GM19452 (cell line): ENCODE measurements at regions not wholly inside any gene's neighbourhood (a gene's known extent, or its start where the extent isn't known, plus 50 kb on each side); places are given as distances from the start of the nearest gene placed in this dataset.

Source experiments
- ATAC-seq: cut with Tn5 transposase; IDR thresholded peaks from one replicate; pipeline ENCODE4 v1.9.1; 2021; ENCODE audit not compliant: unreplicated experiment

GRCh38 chr2:71799013-71799575 lies 345.7 kb downstream of the DYSF start:
- no peak for ATAC-seq

DNA sequence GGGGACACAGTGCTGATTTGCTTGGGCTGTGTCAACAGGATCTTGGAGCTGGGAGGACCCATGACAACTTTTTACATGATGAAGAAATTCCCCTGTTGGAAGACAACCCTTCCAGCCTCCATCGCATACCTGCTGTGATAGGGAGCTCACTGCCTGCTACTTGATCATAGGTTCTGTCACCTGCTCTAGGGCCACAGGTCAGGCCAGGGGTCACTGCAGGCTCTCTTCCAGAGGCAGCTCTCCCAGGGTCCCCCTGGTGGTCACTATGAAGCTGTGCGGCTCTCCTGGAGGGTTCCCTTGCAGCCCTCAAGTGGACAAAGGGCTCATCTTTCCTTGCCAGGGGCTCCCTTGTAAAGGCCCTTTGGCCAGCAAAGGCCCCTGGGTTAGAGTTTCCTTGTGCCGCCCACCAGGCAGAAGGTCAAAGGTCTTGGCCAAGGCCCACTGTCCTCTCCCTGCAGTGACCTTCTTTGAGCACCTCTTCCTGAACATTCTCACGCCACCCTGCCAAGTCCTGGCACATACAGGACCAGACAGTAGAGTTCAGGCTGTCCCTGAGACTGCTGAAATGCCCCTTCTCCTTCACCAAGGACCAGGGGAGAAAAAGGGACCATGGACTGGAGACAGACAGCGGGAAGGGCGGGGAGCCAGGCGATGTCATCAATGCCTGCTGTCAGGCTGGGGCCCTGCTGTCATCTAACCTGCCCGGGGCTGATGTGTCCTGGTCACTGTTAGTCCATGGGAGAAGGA lies 345.1 kb downstream of the DYSF start:
- no peak for ATAC-seq

GRCh38 chr2:71797035-71797810 lies 343.9 kb downstream of the DYSF start:
- no peak for ATAC-seq

GRCh38 chr2:71796174-71796593 lies 342.8 kb downstream of the DYSF start:
- no peak for ATAC-seq

DNA sequence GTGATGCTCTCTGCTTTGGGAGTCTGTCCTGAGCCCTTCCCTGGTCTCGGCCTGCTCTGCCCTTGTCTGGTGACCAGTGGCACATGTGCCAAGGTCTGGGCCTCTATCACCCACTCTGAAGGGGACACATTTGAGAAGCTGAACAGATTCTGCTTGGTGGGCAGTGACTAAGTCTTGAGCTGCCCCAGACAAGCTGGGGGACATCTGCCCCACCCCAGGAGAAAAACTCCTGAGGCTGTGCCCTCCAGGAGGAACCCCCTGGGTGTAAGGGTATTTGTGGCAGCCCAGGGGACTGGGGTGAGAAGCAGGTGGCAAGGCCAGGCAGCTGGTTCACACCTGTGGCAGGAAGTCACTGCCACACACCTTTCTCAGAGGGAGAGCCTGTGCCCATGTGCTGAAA lies 342.1 kb downstream of the DYSF start:
- no peak for ATAC-seq

- ATAC-seq: no peak
Observed at GRCh38 chr2:71794611-71795010, 341.2 kb downstream of the DYSF start.

DNA sequence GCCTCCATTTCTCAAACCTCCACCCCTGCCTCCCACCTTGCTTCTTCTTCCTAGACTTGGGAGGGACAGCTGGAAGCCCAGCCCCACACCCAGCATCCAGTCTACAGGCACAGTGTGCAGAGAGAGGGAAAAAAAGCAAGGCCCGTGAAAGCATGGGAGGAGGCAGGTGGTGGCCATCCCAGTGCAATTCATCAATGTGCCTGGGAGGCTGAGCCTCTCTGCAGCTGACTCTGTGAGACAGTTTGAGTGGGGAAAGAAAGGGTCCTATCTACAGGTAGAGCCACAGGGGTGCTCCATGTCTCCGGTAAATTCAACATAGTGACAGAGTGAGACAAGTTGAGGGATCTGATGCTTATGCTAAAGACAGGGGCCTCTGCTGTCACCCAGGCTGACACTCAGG lies 340.6 kb downstream of the DYSF start:
- ATAC-seq: no peak

DNA sequence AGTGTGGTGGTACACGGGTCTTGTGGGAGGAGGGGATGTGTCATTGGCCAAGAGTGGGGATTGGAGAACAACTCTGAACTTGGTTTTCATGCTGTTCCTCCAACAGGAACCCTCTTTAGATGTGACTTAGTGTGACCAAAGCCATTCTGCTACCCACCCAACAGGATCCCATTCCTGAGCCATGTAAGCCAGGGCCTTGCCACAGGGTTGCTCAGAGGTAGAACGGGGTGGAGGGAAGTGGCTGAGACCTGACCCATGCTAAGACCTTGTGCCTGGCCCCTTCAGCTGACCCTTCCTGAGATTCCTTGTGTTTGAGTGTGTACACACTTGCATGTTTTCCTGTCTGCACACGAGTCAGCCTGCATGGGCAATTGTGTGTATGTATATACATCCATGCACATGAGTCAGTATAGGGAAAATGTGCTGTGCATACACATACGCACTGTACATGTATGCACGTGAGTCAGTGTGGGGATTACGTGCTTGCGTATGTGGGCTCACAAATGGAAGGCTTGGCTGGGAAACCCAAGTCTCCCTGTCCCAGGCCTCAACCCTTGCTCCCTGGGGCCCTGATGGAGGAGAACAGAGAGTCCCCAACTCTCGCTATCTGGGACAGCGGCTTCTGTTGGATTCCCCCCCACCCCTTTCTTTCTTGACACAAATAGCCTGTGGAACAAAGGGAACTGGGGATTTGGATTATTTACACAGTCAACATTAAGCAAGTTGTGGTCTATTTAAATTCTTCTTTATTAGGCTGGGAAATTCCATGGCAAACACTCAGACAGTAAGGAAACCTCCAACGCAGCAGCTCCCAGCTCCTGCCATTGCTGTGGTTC lies 339.8 kb downstream of the DYSF start:
- ATAC-seq: no peak

- no peak for ATAC-seq
Observed at GRCh38 chr2:71791501-71792135, 338.3 kb downstream of the DYSF start.

GRCh38 chr2:71791061-71791450 lies 337.7 kb downstream of the DYSF start:
- ATAC-seq: no peak

GRCh38 chr2:71790226-71791060 lies 337.1 kb downstream of the DYSF start:
- ATAC-seq: no peak

- ATAC-seq: no peak
Observed at GRCh38 chr2:71789556-71790204, 336.3 kb downstream of the DYSF start.

- ATAC-seq: no peak
Observed at GRCh38 chr2:71788601-71789240, 335.4 kb downstream of the DYSF start.

- ATAC-seq: no peak
Observed at GRCh38 chr2:71788186-71788525, 334.8 kb downstream of the DYSF start.

DNA sequence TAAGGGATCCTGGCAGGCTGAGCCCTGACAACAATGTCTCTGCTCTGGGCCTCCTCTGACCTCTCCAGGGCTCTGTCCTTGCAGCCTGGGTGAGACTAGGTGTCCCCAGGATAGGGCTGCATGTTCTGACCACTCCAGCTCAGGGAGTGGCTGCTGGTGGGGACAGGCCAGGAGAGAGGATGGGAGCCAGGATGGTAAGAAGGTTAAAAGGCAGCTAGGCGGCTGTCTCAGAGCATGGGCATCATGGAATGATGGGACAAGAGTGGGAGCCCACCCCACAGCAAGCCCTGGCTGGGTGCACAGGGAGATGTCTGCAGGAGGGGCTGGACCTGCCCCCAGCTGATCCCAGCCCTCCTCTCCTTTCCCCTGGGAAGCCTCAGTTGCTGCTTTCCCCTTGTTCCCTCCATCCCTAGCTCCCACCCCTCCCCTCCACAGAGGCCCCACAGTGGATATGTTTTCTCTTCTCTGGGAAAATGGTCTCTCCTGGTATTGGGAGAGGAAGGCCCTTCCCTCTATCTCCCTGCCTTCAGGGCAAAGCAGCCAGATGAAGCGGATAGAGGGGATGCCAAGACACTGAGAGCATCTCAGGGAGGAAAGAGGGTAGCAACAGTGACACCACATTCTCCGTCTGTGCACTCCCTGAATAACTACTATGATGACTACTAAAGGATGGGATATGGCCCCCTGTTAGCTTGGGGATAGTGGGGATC lies 334.3 kb downstream of the DYSF start:
- ATAC-seq: no peak

DNA sequence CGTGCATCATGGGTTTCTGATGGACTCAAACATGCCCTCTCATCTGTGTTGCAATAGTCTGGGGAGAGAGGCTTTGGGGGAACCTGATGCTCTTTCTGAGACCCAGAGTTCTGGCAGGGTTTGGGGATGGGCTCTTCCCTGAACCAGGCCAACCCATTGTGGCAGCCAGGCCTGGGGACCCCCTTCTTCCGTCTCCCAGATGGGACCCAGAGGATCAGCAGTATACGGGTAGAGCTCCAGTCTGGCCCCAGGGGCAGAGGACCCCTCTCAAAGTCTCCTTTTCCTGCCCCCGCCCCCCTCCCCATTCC lies 333.7 kb downstream of the DYSF start:
- ATAC-seq: no peak

DNA sequence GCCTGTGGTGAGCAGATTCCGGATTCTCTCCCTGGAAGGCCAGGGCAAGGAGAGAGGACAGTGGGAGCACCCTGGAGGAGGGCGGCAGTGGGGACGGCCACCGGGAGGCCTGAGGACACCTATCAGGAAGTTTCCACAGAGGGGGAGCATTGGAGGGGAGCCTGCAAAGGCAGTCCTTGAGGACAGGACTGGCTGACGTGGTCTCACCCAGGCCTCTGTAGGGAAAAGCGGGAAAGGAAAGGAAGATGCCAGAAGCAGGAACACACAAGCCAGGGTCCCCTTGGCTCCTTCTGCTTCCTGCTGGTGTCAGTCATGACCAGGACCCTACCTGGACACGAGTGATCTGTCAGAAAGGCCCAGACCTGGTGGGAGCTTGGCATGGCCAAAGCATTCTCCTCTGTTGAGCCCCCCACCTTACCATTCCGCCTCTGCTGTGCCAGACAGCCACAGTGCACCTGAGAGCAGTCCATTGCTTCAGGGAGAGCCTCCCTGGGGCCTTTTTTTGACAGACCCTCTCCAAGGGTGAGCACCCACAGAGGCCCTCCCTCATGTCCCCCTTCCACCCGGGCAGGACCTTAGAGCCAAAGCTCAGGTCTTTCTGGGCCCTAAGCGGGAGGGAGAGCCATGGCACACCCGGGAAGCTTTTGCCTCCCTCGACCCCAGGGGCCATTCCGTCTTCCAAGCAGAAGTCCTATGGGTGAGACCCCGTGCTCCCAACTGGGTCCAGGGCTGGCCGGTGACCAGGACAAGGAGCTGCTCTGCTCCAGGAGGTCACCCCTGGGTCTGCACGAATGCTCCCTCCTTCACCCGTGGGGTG lies 333.1 kb downstream of the DYSF start:
- ATAC-seq: no peak

- no peak for ATAC-seq
Observed at GRCh38 chr2:71785516-71785981, 332.2 kb downstream of the DYSF start.
